ENCODE measurements at regions not wholly inside any gene's neighbourhood (a gene's known extent, or its start where the extent isn't known, plus 50 kb on each side); places are given as distances from the start of the nearest gene placed in this dataset.

DNA sequence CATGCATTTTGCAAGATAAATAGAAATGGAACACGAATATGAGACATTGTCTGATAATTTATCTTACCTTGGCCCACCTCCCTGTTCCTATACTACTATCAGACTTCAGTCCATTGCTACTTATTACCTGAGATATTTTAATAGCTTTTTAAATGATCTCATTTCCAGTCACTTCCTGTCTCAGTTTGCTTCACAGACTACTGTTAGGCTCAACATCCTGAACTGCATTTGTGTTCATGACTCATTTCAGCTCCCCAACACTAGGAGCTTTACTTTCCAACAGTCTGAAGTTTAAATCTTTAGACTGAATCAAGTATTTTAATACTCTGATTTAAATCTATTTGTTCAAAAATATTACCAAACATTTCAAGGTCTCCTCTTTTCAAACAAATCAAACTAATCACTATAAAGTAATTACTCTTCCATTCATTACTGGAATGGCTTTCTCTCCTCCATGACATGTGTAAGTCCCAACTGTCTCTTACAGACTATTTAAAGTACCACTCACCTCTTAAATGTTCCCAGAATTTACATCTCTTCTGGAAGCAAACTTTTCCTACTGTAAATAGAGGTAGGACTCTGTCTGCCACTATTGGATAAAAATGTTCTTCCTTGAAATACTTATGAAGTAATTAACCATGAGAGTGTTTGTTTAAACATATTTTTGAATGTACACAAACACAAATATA is 1277.6 kb downstream of the ZPLD1 start:
- Mint-ChIP-seq H3K27ac (no peak overlapping the region), H3K9me3 (no peaks in the 10 kb centered on the region), H3K4me3 (no peak overlapping the region), H3K36me3 (no peaks in the 10 kb centered on the region), H3K4me1 (ENCODE audit: unreplicated experiment) (no peaks in the 10 kb centered on the region), H3K27me3 (no peaks in the 10 kb centered on the region)
- TF ChIP-seq, protein P1, sequence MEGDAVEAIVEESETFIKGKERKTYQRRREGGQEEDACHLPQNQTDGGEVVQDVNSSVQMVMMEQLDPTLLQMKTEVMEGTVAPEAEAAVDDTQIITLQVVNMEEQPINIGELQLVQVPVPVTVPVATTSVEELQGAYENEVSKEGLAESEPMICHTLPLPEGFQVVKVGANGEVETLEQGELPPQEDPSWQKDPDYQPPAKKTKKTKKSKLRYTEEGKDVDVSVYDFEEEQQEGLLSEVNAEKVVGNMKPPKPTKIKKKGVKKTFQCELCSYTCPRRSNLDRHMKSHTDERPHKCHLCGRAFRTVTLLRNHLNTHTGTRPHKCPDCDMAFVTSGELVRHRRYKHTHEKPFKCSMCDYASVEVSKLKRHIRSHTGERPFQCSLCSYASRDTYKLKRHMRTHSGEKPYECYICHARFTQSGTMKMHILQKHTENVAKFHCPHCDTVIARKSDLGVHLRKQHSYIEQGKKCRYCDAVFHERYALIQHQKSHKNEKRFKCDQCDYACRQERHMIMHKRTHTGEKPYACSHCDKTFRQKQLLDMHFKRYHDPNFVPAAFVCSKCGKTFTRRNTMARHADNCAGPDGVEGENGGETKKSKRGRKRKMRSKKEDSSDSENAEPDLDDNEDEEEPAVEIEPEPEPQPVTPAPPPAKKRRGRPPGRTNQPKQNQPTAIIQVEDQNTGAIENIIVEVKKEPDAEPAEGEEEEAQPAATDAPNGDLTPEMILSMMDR (conservative IDR thresholded peaks at IDR 0.05): no peak
- DNase-seq (ENCODE audit: extremely low spot score, unreplicated experiment): no peak

DNA sequence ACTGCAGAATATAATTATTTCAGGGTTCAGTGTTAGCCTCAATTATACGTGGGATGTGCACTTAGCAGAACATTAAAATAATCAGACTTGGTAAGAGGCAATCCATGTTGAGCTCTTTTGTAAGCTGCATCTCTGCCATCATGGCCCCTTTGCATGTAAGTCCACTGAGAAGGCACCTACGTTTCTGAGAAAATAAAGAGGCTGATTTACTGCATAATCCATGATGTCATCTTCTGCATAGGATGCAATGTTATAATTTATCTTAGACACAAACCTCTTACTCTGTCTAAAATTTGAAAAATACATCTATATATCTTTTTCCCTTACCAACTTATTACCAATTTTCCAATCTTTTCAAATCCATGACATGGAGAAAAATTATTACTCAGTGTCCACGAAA is 1294.7 kb downstream of the ZPLD1 start:
- H3K27ac Mint-ChIP-seq: no peak overlapping the region
- DNase-seq (ENCODE audit: extremely low spot score, unreplicated experiment): no peak
- H3K27me3 Mint-ChIP-seq: no peaks in the 10 kb centered on the region
- no peaks in the 10 kb centered on the region for H3K36me3 Mint-ChIP-seq
- no peak overlapping the region for H3K4me3 Mint-ChIP-seq
- no peaks in the 10 kb centered on the region for H3K4me1 Mint-ChIP-seq (ENCODE audit: unreplicated experiment)
- TF ChIP-seq, protein P1 (conservative IDR thresholded peaks at IDR 0.05): no peak
- H3K9me3 Mint-ChIP-seq: no peaks in the 10 kb centered on the region

DNA sequence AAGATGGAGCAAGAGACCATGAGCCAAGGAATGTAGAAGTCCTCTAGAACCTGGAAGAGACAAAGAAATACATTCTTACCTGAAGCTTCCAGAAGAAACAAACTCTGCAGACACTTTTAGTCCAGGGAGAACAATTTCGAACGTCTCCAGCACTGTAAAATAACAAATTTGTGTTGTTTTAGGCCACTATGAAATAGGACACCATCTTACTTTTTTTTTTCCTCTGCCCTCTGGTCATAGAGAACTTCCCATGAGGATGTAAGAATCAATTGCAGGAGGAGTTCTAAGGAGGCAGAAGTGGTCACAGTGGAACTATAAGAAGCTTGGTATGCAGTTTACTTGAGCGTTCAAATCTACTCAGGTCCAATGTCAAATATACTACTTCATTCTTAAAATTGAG is 1295.9 kb downstream of the ZPLD1 start:
- H3K4me3 Mint-ChIP-seq: no peak overlapping the region
- no peaks in the 10 kb centered on the region for H3K27me3 Mint-ChIP-seq
- H3K27ac Mint-ChIP-seq: no peak overlapping the region
- no peaks in the 10 kb centered on the region for H3K36me3 Mint-ChIP-seq
- DNase-seq (ENCODE audit: extremely low spot score, unreplicated experiment): no peak
- TF ChIP-seq, protein P1 (conservative IDR thresholded peaks at IDR 0.05): no peak
- H3K9me3 Mint-ChIP-seq: no peaks in the 10 kb centered on the region
- no peaks in the 10 kb centered on the region for H3K4me1 Mint-ChIP-seq (ENCODE audit: unreplicated experiment)

DNA sequence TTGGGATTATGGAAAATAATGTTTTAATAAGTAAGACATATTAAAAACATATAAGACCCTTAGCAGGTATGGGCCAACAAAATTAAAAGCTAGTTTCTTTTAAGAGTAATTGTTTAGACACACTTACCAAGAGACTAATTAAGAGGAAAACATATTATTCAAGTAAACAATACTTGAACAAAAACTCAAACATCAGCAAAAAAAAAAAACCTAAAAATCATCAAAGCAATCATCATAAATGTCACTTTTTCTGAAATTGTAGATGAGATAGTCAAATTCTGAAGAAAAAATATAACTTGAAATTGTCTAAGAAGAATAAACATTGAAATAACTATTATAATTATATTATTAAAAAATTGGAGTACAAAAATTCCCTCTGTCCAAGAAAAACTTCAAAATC is 1318.2 kb downstream of the ZPLD1 start:
- no peak overlapping the region for H3K27ac Mint-ChIP-seq
- H3K4me1 Mint-ChIP-seq (ENCODE audit: unreplicated experiment): no peaks in the 10 kb centered on the region
- H3K9me3 Mint-ChIP-seq: no peaks in the 10 kb centered on the region
- no peak overlapping the region for H3K4me3 Mint-ChIP-seq
- no peaks in the 10 kb centered on the region for H3K27me3 Mint-ChIP-seq
- TF ChIP-seq, protein P1 (conservative IDR thresholded peaks at IDR 0.05): no peak
- DNase-seq (ENCODE audit: extremely low spot score, unreplicated experiment): no peak
- no peaks in the 10 kb centered on the region for H3K36me3 Mint-ChIP-seq

DNA sequence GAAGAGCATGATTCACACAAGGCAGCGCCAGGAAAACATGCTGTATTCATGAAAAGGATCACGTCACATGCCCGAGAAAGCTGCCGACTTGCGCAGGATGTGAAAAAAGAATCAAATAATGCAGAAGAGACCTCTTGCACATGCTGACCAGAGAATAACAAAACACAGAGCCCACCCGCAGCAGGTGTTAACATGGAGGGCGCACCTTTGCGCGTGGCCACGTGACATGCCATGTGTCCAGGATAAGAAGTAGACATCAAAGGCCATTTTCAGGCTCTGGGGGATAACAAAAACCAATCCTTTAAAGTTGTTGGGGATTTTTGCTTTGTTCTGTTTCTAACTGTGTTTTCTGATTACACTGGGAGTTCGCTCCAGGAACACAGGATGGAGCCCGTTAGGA is 1332.8 kb downstream of the ZPLD1 start:
- peaks cover 8% of the 10 kb centered on the region for H3K9me3 Mint-ChIP-seq
- DNase-seq (ENCODE audit: extremely low spot score, unreplicated experiment): no peak
- no peaks in the 10 kb centered on the region for H3K36me3 Mint-ChIP-seq
- no peaks in the 10 kb centered on the region for H3K4me1 Mint-ChIP-seq (ENCODE audit: unreplicated experiment)
- H3K27me3 Mint-ChIP-seq: no peaks in the 10 kb centered on the region
- H3K4me3 Mint-ChIP-seq: no peak overlapping the region
- H3K27ac Mint-ChIP-seq: no peak overlapping the region
- TF ChIP-seq, protein P1 (conservative IDR thresholded peaks at IDR 0.05): no peak

DNA sequence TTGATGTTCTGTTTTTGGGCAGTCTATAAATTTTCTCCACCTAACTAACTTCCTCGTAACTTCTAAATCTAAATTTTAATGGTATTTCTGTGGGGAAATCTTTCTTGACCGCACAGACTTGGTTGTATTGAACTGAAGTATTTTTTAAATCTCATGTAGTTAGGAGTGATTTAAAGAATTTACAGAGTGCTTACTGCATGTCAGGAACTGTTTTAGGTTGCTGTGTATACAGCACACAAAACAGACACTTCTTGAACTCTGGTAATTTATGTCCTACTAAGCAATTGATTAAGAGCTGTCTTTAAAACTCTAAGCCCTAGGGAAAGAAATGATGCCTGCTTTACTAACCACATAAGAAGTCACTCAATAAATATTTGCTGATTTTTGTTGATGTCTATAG is 1350.2 kb downstream of the ZPLD1 start:
- Mint-ChIP-seq H3K27ac (no peak overlapping the region), H3K9me3 (no peaks in the 10 kb centered on the region), H3K4me1 (ENCODE audit: unreplicated experiment) (no peaks in the 10 kb centered on the region), H3K36me3 (no peaks in the 10 kb centered on the region), H3K4me3 (no peak overlapping the region), H3K27me3 (no peaks in the 10 kb centered on the region)
- TF ChIP-seq, protein P1 (conservative IDR thresholded peaks at IDR 0.05): no peak
- no peak for DNase-seq (ENCODE audit: extremely low spot score, unreplicated experiment)

Data from type B pancreatic cell (in vitro differentiated cells).